SK-N-SH treated with all-trans-retinoic acid at 6 μM for 48 hours (cell line): ENCODE measurements at regions not wholly inside any gene's neighbourhood (a gene's known extent, or its start where the extent isn't known, plus 50 kb on each side); places are given as distances from the start of the nearest gene placed in this dataset.

Source experiments
- ATAC-seq: fragments of 200-7000 bp; cut with Tn5 transposase; 3 replicates; pipeline ENCODE4 v1.9.1; 2020; ENCODE audit warnings: mild to moderate bottlenecking, moderate library complexity
- ARNTL ChIP-seq: fragments of 450-650 bp; formaldehyde crosslinking; IDR thresholded peaks from 2 replicates; pipeline ENCODE4 v1.5.0; 2020; ENCODE audit warnings: low read depth, mild to moderate bottlenecking, moderate library complexity, borderline replicate concordance
- CREB5 ChIP-seq: fragments of 250-450 bp; sonication (Bioruptor Pico); IDR thresholded peaks from 2 replicates; pipeline ENCODE4 v1.5.1; 2020; ENCODE audit warnings: low read depth, mild to moderate bottlenecking, moderate library complexity
- CSDC2 ChIP-seq: fragments of 250-450 bp; sonication (Bioruptor Pico); IDR thresholded peaks from 2 replicates; pipeline ENCODE4 v1.5.0; 2020; ENCODE audit warnings: mild to moderate bottlenecking, moderate library complexity
- CSRNP3 ChIP-seq: fragments of 250-450 bp; sonication (Bioruptor Pico); IDR thresholded peaks from 2 replicates; pipeline ENCODE4 v1.5.1; 2021; ENCODE audit warnings: mild to moderate bottlenecking, moderate library complexity
- ESRRG ChIP-seq: fragments of 250-450 bp; sonication (Bioruptor Pico); IDR thresholded peaks from 2 replicates; pipeline ENCODE4 v1.6.1; 2021; ENCODE audit warnings: mild to moderate bottlenecking
- GLIS3 ChIP-seq: fragments of 250-450 bp; sonication (Bioruptor Pico); IDR thresholded peaks from 2 replicates; pipeline ENCODE4 v1.5.0; 2020; ENCODE audit warnings: mild to moderate bottlenecking, moderate library complexity
- ISL1 ChIP-seq: fragments of 250-450 bp; sonication (Bioruptor Pico); IDR thresholded peaks from 2 replicates; pipeline ENCODE4 v2.1.2; 2022; ENCODE audit warnings: mild to moderate bottlenecking, moderate library complexity
- OSR1 ChIP-seq: fragments of 250-450 bp; sonication (Bioruptor Pico); IDR thresholded peaks from 2 replicates; pipeline ENCODE4 v1.8.0; 2022; ENCODE audit warnings: moderate library complexity, mild to moderate bottlenecking, inconsistent platforms
- PATZ1 ChIP-seq: fragments of 250-450 bp; sonication (Bioruptor Pico); IDR thresholded peaks from 2 replicates; pipeline ENCODE4 v1.8.0; 2020; ENCODE audit warnings: mild to moderate bottlenecking, moderate library complexity, borderline replicate concordance
- POU6F1 ChIP-seq: fragments of 250-450 bp; sonication (Bioruptor Pico); IDR thresholded peaks from 2 replicates; pipeline ENCODE4 v1.8.0; 2021; ENCODE audit warnings: low read depth, mild to moderate bottlenecking, moderate library complexity, borderline replicate concordance
- PPARA ChIP-seq: fragments of 250-450 bp; sonication (Bioruptor Pico); IDR thresholded peaks from 2 replicates; pipeline ENCODE4 v1.5.0; 2020; ENCODE audit warnings: mild to moderate bottlenecking, borderline replicate concordance
- RARB ChIP-seq: fragments of 250-450 bp; sonication (Bioruptor Pico); IDR thresholded peaks from 2 replicates; pipeline ENCODE4 v1.8.0; 2021; ENCODE audit warnings: mild to moderate bottlenecking, moderate library complexity
- SNAI2 ChIP-seq: fragments of 250-450 bp; sonication (Bioruptor Pico); IDR thresholded peaks from 2 replicates; pipeline ENCODE4 v1.5.0; 2020; ENCODE audit warnings: mild to moderate bottlenecking, moderate library complexity
- TCF4 ChIP-seq: fragments of 250-450 bp; sonication (Bioruptor Pico); IDR thresholded peaks from 2 replicates; pipeline ENCODE4 v1.8.0; 2021; ENCODE audit warnings: mild to moderate bottlenecking, moderate library complexity, borderline replicate concordance
- TOX ChIP-seq: fragments of 250-450 bp; sonication (Bioruptor Pico); IDR thresholded peaks from 2 replicates; pipeline ENCODE4 v1.8.0; 2021; ENCODE audit warnings: mild to moderate bottlenecking, moderate library complexity, borderline replicate concordance
- TSHZ2 ChIP-seq: fragments of 250-450 bp; sonication (Bioruptor Pico); IDR thresholded peaks from 2 replicates; pipeline ENCODE4 v1.5.0; 2020; ENCODE audit warnings: mild to moderate bottlenecking, moderate library complexity
- ZC3H10 ChIP-seq: fragments of 250-450 bp; sonication (Bioruptor Pico); IDR thresholded peaks from 2 replicates; pipeline ENCODE4 v1.5.1; 2021; ENCODE audit warnings: mild to moderate bottlenecking, moderate library complexity
- ZFP3 ChIP-seq: fragments of 250-450 bp; sonication (Bioruptor Pico); IDR thresholded peaks from 2 replicates; pipeline ENCODE4 v1.5.0; 2020; ENCODE audit warnings: mild to moderate bottlenecking, moderate library complexity
- ZNF70 ChIP-seq: fragments of 450-650 bp; formaldehyde crosslinking; IDR thresholded peaks from 2 replicates; pipeline ENCODE4 v1.5.0; 2020; ENCODE audit warnings: mild to moderate bottlenecking, moderate library complexity
- ZNF8 ChIP-seq: fragments of 450-650 bp; formaldehyde crosslinking; IDR thresholded peaks from 2 replicates; pipeline ENCODE4 v1.5.0; 2020; ENCODE audit warnings: mild to moderate bottlenecking, moderate library complexity

GRCh38 chr10:130781623-130782022 lies 529.9 kb downstream of the TCERG1L start:
- ATAC-seq = no peak
- no peak for TF ChIP-seq CSRNP3 (CRISPR knock-in tag)
- TF ChIP-seq POU6F1 (CRISPR knock-in tag) = no peak
- TF ChIP-seq PPARA (CRISPR knock-in tag) = no peak
- TF ChIP-seq SNAI2 (CRISPR knock-in tag) = no peak
- no peak for TF ChIP-seq ZNF8 (CRISPR knock-in tag)
- TF ChIP-seq PATZ1 (CRISPR knock-in tag) = no peak
- no peak for TF ChIP-seq TSHZ2 (CRISPR knock-in tag)
- TF ChIP-seq CREB5 = no peak
- TF ChIP-seq ZNF70 (CRISPR knock-in tag) = no peak
- TF ChIP-seq CSDC2 (CRISPR knock-in tag) = no peak
- no peak for TF ChIP-seq OSR1
- TF ChIP-seq TOX = no peak
- TF ChIP-seq ZFP3 (CRISPR knock-in tag) = no peak
- no peak for TF ChIP-seq RARB (CRISPR knock-in tag)
- no peak for TF ChIP-seq GLIS3 (CRISPR knock-in tag)
- TF ChIP-seq ISL1 (CRISPR knock-in tag) = no peak
- TF ChIP-seq ARNTL (CRISPR knock-in tag) = no peak
- TF ChIP-seq TCF4 (CRISPR knock-in tag) = no peak
- no peak for TF ChIP-seq ZC3H10 (CRISPR knock-in tag)

- ATAC-seq = no peak
- no peak for TF ChIP-seq TOX
- no peak for TF ChIP-seq CREB5
- TF ChIP-seq TSHZ2 (CRISPR knock-in tag) = no peak
- TF ChIP-seq PPARA (CRISPR knock-in tag) = no peak
- TF ChIP-seq ESRRG = no peak
- no peak for TF ChIP-seq ZNF70 (CRISPR knock-in tag)
- no peak for TF ChIP-seq POU6F1 (CRISPR knock-in tag)
- no peak for TF ChIP-seq ISL1 (CRISPR knock-in tag)
- no peak for TF ChIP-seq ZNF8 (CRISPR knock-in tag)
- TF ChIP-seq, all 23 proteins: peak for 0
These were observed 529.1 kb downstream of the TCERG1L start for GRCh38 chr10:130782467-130782866.
